NCI-H1092 (cell line): ENCODE measurements at regions not wholly inside any gene's neighbourhood (a gene's known extent, or its start where the extent isn't known, plus 50 kb on each side); places are given as distances from the start of the nearest gene placed in this dataset.
A peak's percentile ranks its signal among the peaks of the same experiment; 100 is the strongest.

ENCODE experiments used
- DNase-seq: peaks from one replicate; lab custom pipeline; 2025; lab: John Stamatoyannopoulos, UW

- DNase-seq = no peak
These were observed 634.8 kb downstream of the KCNJ2 start for GRCh38 chr17:70804161-70804560.

- DNase-seq = no peak
These were observed 639.3 kb downstream of the KCNJ2 start for GRCh38 chr17:70808596-70808995.

DNA sequence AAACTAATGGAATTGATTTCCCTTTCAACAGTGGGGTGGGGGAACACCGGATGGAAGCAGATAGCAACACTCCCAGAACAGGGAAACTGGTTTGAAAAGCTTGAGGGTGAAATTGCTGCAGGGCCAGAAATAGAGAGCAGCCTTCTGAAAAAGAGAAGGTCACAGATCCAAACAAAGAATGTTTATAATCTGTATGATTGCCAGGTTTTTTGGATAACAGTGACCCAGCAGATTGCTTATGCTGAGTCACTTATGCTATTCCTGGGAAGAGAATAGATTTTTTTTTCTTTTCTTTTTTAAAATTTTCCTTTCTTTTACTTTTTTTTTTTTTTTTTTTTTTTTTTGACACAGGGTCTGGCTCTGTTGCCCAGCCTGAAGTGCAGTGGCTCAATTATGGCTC, 641.3 kb downstream of the KCNJ2 start:
- DNase-seq = no peak

- no peak for DNase-seq
These were observed 644.1 kb downstream of the KCNJ2 start for GRCh38 chr17:70813355-70813930.

GRCh38 chr17:70819183-70819582, 649.9 kb downstream of the KCNJ2 start:
- no peak for DNase-seq

GRCh38 chr17:70820276-70820675, 650.9 kb downstream of the KCNJ2 start:
- no peak for DNase-seq

DNA sequence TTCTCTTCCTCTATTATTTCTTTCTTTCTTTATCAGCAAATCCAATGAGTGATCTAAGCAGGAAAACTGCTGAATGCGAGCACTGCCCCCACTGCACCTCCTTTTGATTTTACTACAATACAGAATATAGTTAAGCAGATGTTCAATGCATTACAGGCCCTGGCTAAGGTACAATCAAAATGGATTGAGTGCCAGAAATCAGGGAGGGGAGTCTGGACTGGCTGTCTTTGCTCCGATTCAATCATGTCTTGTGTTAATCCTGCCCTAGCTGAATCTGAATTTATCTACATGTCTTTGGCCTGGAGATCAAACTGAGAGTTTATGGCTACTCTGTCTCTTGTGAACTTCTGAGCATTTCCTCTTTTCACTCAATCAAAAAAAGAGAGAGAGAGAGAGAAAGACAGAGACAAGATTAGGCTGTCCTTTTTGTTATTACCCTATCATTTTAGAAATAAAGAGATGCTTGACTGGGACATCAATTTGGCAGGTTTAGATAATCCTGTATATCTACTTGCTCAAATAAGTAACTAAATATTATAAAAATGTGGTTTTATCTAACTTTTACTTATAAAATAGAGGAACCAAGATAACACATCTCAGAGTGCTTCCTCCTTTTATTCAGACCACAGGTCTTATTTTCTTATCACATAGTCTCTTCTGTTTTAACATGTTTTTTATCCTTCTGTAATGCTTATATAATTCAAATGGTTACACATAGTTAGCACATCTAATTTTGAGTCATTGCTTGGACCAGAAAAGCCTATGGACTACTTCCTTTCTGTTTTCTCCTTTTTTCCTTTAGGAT, 656.2 kb downstream of the KCNJ2 start:
- DNase-seq = no peak

DNA sequence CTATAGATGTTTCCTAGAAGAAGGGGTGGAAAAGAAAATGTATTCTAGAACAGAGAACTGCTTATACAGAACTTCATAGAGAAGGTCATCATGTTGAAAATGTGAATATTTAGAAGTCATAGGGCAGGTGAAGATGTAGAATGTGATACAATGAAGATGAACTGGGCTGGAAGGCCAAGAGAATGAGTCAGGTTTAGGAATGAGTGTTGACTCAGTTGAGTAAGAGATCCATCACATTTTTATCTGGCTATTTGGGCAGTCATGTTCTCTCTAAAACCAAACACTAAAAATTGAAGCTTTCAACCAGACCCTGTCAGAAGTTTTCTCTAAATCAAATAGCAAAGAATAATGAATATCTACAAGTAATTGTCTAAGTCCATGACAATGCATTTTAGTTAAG, 660.5 kb downstream of the KCNJ2 start:
- DNase-seq = no peak

GRCh38 chr17:70834039-70834438, 664.7 kb downstream of the KCNJ2 start:
- DNase-seq = no peak

- no peak for DNase-seq
These were observed 679.5 kb downstream of the KCNJ2 start for GRCh38 chr17:70848785-70849184.

GRCh38 chr17:70855401-70856054, 686.2 kb downstream of the KCNJ2 start:
- peak; percentile 71 for DNase-seq

DNA sequence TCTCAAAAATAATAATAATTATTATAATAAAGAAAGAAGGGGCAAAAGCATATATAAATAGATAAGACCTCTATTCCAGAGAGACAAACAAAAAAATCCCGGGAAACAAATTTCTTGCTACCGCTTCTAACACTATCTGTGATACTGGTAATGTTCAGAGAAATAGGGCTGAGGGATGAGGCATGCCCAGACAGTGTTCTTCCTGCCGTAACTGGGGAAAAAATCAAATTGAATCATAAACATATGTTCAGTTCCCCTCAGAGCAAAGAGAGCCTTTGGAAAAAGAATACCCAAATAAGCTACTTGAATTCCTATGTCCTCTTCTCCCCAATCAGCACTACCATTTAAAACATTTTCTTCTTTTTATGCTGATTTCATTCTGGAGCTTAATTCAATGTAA, 688.0 kb downstream of the KCNJ2 start:
- DNase-seq = no peak

DNA sequence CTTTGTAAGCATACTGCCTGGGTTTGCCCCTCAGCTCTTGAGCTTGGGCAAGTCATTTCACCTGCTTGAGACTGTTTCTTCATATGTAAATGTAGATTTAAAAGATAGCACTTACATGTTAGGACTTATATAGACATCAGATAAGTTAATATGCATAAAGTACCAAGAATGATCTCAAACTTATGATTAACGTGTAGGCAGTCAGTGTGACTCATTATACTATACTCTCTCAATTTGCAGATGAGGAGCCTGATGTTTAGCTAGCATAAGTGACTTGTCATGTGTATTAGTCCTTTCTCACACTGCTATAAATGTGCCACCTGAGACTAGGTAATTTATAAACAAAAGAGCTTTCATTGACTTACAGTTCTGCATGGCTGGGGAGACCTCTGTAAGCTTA, 690.5 kb downstream of the KCNJ2 start:
- no peak for DNase-seq

- DNase-seq = no peak
These were observed 693.0 kb downstream of the KCNJ2 start for GRCh38 chr17:70862295-70862694.

DNA sequence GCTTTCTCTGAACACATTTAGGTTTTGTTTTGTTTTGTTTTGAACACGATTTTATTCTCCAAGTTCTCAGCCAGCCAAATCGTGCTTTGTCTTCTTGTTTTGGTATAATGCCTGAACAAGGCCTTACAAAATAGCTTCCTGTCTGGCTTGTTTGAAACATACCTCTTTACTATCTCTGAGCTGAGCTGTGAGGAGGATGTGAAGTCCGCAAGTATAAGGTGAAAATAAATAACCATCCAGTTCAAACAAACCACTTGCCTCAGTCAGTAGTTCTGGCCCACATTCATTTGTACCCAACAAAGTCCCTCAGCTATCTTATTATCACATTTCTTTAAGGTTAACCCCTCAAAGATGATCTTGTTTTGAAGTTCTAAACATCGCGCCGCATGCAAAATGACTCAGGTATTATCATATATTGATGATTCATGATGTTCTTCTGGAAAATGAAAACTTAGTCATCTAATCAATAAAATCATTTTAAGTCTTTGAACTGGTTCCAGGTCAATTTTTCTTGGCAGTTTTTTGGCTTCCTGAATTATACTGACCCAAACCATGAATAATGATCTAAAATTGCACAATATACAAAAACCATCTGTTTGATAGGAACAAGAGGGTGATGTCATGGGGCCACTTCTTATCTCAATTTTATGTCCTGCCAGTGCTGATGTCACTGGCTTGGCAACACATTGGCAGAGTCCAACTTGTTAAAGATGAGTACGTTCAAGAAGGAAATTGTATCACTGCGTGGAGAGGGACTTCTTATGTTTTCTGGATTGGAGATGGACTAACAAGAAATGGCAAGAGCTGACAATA, 694.3 kb downstream of the KCNJ2 start:
- DNase-seq = no peak

GRCh38 chr17:70865993-70866804, 696.9 kb downstream of the KCNJ2 start:
- no peak for DNase-seq

GRCh38 chr17:70868149-70868548, 698.8 kb downstream of the KCNJ2 start:
- DNase-seq = no peak

DNA sequence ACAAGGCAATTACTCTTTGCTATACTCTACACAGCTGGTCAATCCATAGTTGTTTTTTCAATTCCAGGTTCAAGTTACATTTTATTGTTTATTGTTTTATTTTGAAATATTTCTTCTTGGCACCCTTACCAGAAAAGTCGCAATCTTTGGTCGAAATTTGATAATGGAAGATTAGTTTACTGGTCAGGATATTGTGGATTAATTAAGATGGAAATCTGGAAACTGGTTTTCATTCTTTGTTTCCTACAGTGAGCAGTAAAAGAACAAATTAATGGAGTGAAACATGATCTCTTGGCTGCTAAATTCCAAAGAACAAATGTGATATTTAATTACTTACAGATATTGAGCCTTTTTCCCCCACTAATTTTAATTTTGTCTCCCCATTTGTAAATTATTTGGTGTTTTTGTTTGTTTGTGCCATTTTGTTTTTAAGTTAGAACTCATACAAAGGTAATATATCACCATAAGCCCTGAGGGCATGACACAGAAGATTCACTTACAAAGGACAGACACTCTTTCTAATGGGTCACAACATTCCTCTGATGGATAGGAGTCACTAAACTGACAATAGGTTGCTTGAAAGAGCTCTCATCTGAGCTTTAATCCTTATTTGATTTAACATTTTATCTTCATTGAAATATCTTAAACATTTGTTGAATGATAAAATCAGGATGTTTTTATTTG, 700.2 kb downstream of the KCNJ2 start:
- DNase-seq = no peak

GRCh38 chr17:70871180-70871818, 702.0 kb downstream of the KCNJ2 start:
- no peak for DNase-seq

DNA sequence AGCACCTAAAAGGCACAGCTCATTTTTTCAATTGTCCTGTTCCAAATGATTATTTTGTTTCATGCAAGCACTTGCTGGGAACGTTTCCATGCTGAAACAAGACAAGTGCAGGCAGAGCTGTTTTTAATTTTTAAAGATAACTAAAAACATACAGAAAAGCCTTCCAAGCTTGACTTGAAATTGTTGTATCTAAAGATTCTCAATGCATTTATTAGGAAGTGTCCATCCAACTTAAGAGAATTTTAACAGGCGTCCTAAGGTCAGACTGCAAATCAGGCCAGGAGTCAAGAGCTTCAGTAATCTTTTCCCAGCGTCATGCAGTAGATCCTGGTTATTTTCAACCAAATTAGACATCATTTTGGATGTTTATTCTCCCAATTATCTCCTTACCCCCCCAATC, 702.8 kb downstream of the KCNJ2 start:
- DNase-seq = no peak
